IMR-90 (cell line): ENCODE measurements at regions not wholly inside any gene's neighbourhood (a gene's known extent, or its start where the extent isn't known, plus 50 kb on each side); places are given as distances from the start of the nearest gene placed in this dataset.

Experiments
- ATAC-seq: fragments of 200-7000 bp; cut with Tn5 transposase; 2 replicates; pipeline ENCODE4 v1.9.1; 2020; ENCODE audit warnings: low read depth, mild to moderate bottlenecking, moderate library complexity
- BruUV-seq: library from RNA; stranded (reverse); fragments of 400-500 nt; replicated peaks from 2 replicates; lab custom pipeline; 2021; lab: Mats Ljungman, UMichigan
- CTCF ChIA-PET: fragments of 300-600 bp; formaldehyde crosslinking; extraction: SDS; loops from one replicate; lab custom pipeline; 2021; ENCODE audit warnings: antibody characterized with exemption; lab: Yijun Ruan, JAX
- POLR2A ChIA-PET: fragments of 300-600 bp; sonication (Branson Sonifier 250); formaldehyde crosslinking; loops from one replicate; lab custom pipeline; 2022; ENCODE audit warnings: antibody characterized with exemption; ENCODE audit not compliant: unreplicated experiment; lab: Charles Lee
- DNase-seq: peaks from one replicate; pipeline ENCODE4 v3.0.0; 2013
- H2AFZ ChIP-seq: replicated peaks from 2 replicates; pipeline ENCODE3; 2013; ENCODE audit warnings: low read length, mild to moderate bottlenecking; ENCODE audit not compliant: poor library complexity
- H2AK5ac ChIP-seq: 2 replicates; pipeline ENCODE4 v1.6.1; 2013; ENCODE audit warnings: low read depth, low read length, inconsistent platforms
- H2AK9ac ChIP-seq: replicated peaks from 2 replicates; pipeline ENCODE3; 2013; ENCODE audit warnings: mild to moderate bottlenecking, low read depth, low read length, moderate library complexity; ENCODE audit not compliant: poor library complexity
- H2BK120ac ChIP-seq: 2 replicates; pipeline ENCODE4 v1.6.1; 2013; ENCODE audit warnings: low read depth, low read length, inconsistent platforms
- H2BK15ac ChIP-seq: 3 replicates; pipeline ENCODE4 v1.6.1; 2013; ENCODE audit warnings: low read depth, low read length, inconsistent platforms
- H2BK20ac ChIP-seq: 2 replicates; pipeline ENCODE4 v1.6.1; 2013; ENCODE audit warnings: low read depth, mild to moderate bottlenecking, inconsistent platforms, low read length, moderate library complexity
- H2BK5ac ChIP-seq: 2 replicates; pipeline ENCODE4 v1.6.1; 2013; ENCODE audit warnings: mild to moderate bottlenecking, low read depth, low read length, inconsistent platforms; ENCODE audit not compliant: poor library complexity, severe bottlenecking
- H3K14ac ChIP-seq: replicated peaks from 2 replicates; pipeline ENCODE4 v1.6.1; 2013; ENCODE audit warnings: low read depth, low read length, inconsistent platforms
- H3K18ac ChIP-seq: 2 replicates; pipeline ENCODE4 v1.6.1; 2013; ENCODE audit warnings: low read depth, low read length, control low read depth
- H3K23ac ChIP-seq: 2 replicates; pipeline ENCODE4 v1.6.1; 2013; ENCODE audit warnings: low read depth, low read length, inconsistent platforms
- H3K27ac ChIP-seq: 2 replicates; pipeline ENCODE4 v1.5.1; 2013; ENCODE audit warnings: mild to moderate bottlenecking, control low read depth, low read length; ENCODE audit not compliant: insufficient read depth
- H3K27me3 ChIP-seq: 2 replicates; pipeline ENCODE4 v1.6.1; 2013; ENCODE audit warnings: low read length; ENCODE audit not compliant: control insufficient read depth, insufficient read depth
- H3K36me3 ChIP-seq: 2 replicates; pipeline ENCODE4 v1.6.1; 2013; ENCODE audit warnings: low read length, mixed read lengths; ENCODE audit not compliant: control insufficient read depth, insufficient read depth
- H3K4ac ChIP-seq: 2 replicates; pipeline ENCODE4 v1.6.1; 2013; ENCODE audit warnings: low read depth, low read length, inconsistent platforms
- H3K4me1 ChIP-seq: 2 replicates; pipeline ENCODE4 v1.6.1; 2013; ENCODE audit warnings: low read length, mixed read lengths; ENCODE audit not compliant: control insufficient read depth, insufficient read depth
- H3K4me2 ChIP-seq: 2 replicates; pipeline ENCODE4 v1.6.1; 2013; ENCODE audit warnings: low read depth, mild to moderate bottlenecking, control low read depth, low read length, moderate library complexity
- H3K4me3 ChIP-seq: 2 replicates; pipeline ENCODE4 v1.5.1; 2013; ENCODE audit warnings: low read depth, mild to moderate bottlenecking, control low read depth, low read length, moderate library complexity; ENCODE audit not compliant: insufficient read depth
- H3K56ac ChIP-seq: 2 replicates; pipeline ENCODE4 v1.6.1; 2013; ENCODE audit warnings: low read length, inconsistent platforms; ENCODE audit not compliant: insufficient read depth; ENCODE audit errors: extremely low read depth
- H3K79me1 ChIP-seq, 2 experiments: 2 replicates each; pipeline ENCODE4 v1.6.1; 2013; ENCODE audit warnings: low read length in 2 of 2, inconsistent platforms in 1 of 2, low read depth in 1 of 2
- H3K9ac ChIP-seq: 2 replicates; pipeline ENCODE4 v1.6.1; 2013; ENCODE audit warnings: low read depth, low read length, control low read depth
- H3K9me1 ChIP-seq: 2 replicates; pipeline ENCODE4 v1.6.1; 2013; ENCODE audit warnings: low read length, inconsistent platforms; ENCODE audit not compliant: insufficient read depth
- H3K9me3 ChIP-seq: 2 replicates; pipeline ENCODE4 v1.6.1; 2013; ENCODE audit warnings: low read length; ENCODE audit not compliant: control insufficient read depth, insufficient read depth
- H4K20me1 ChIP-seq: 2 replicates; pipeline ENCODE4 v1.6.1; 2013; ENCODE audit warnings: low read length, inconsistent platforms; ENCODE audit not compliant: insufficient read depth
- H4K5ac ChIP-seq: 2 replicates; pipeline ENCODE4 v1.6.1; 2013; ENCODE audit warnings: mild to moderate bottlenecking, low read depth, low read length, control low read depth
- H4K8ac ChIP-seq, 2 experiments: 2 replicates each; pipeline ENCODE4 v1.6.1; 2013; ENCODE audit warnings: low read depth in 2 of 2, low read length in 2 of 2, control low read depth in 1 of 2, inconsistent platforms in 1 of 2
- H4K91ac ChIP-seq: 2 replicates; pipeline ENCODE4 v1.6.1; 2013; ENCODE audit warnings: low read depth, low read length, inconsistent platforms; ENCODE audit not compliant: insufficient read depth
- BHLHE40 ChIP-seq: fragments of 150-350 bp; IDR thresholded peaks from 2 replicates; pipeline ENCODE4 v1.6.1; 2016; ENCODE audit warnings: mild to moderate bottlenecking, low read depth, low read length
- CEBPB ChIP-seq: IDR thresholded peaks from 2 replicates; pipeline ENCODE4 v1.6.1; 2012; ENCODE audit warnings: low read depth, low read length, improper control_type of control experiment
- CHD1 ChIP-seq: IDR thresholded peaks from 2 replicates; pipeline ENCODE4 v1.6.1; 2012; ENCODE audit warnings: low read depth, low read length, improper control_type of control experiment
- FOS ChIP-seq: fragments of 150-350 bp; IDR thresholded peaks from 2 replicates; pipeline ENCODE4 v1.6.1; 2016; ENCODE audit warnings: low read depth, low read length
- MAFK ChIP-seq: IDR thresholded peaks from 2 replicates; pipeline ENCODE4 v1.6.1; 2012; ENCODE audit warnings: low read depth, low read length, improper control_type of control experiment
- MAZ ChIP-seq: IDR thresholded peaks from 2 replicates; pipeline ENCODE4 v1.6.1; 2012; ENCODE audit warnings: low read depth, mild to moderate bottlenecking, low read length, improper control_type of control experiment, moderate library complexity, borderline replicate concordance
- MXI1 ChIP-seq: IDR thresholded peaks from 2 replicates; pipeline ENCODE4 v1.6.1; 2012; ENCODE audit warnings: low read depth, mild to moderate bottlenecking, low read length, moderate library complexity, borderline replicate concordance
- NFE2L2 ChIP-seq: fragments of 150-350 bp; IDR thresholded peaks from 2 replicates; pipeline ENCODE4 v1.6.1; 2016; ENCODE audit warnings: low read depth, mild to moderate bottlenecking, low read length
- POLR2A ChIP-seq: IDR thresholded peaks from 2 replicates; pipeline ENCODE4 v1.6.1; 2012; ENCODE audit warnings: mild to moderate bottlenecking, low read depth, low read length
- RAD21 ChIP-seq: IDR thresholded peaks from 2 replicates; pipeline ENCODE4 v1.6.1; 2012; ENCODE audit warnings: low read length, improper control_type of control experiment
- RCOR1 ChIP-seq: IDR thresholded peaks from 2 replicates; pipeline ENCODE4 v1.6.1; 2012; ENCODE audit warnings: mild to moderate bottlenecking, low read length, improper control_type of control experiment; ENCODE audit not compliant: insufficient replicate concordance
- RFX5 ChIP-seq: IDR thresholded peaks from 2 replicates; pipeline ENCODE4 v1.8.0; 2012; ENCODE audit warnings: low read depth, mild to moderate bottlenecking, low read length, moderate library complexity
- SMC3 ChIP-seq: fragments of 150-350 bp; IDR thresholded peaks from 2 replicates; pipeline ENCODE4 v1.6.1; 2016; ENCODE audit warnings: low read depth, mild to moderate bottlenecking, antibody characterized with exemption, low read length, moderate library complexity
- WGBS, 2 experiments: methylation state at CpG; one replicate each; pipeline versions ENCODE4 v1.1.5 to v1.1.7; 2013; ENCODE audit warnings: missing lambda C conversion rate in 2 of 2; ENCODE audit not compliant: insufficient read length in 1 of 2; ENCODE audit errors: extremely low coverage in 2 of 2; 5-methylcytosine and 5-hydroxymethylcytosine counted together
- dilution Hi-C: fragments of 300-500 bp; cut with HindIII; formaldehyde crosslinking; loops from one replicate; pipeline ENCODE4 v1.14.3; 2018; ENCODE audit warnings: low sequenced_read_pairs; ENCODE audit not compliant: unreplicated experiment
- in situ Hi-C: fragments of 300-500 bp; cut with MboI; formaldehyde crosslinking; loops from 3 replicates; pipeline ENCODE4 v1.14.3; 2019; ENCODE audit warnings: low sequenced_read_pairs, inconsistent platforms, mixed read lengths
- intact Hi-C: fragments of 100-400 bp; cut with micrococcal nuclease; formaldehyde crosslinking; loops from 2 replicates; pipeline ENCODE4 v1.10.0; 2022
- TF ChIP-seq, protein P1 (sequence below): fragments of 150-350 bp; IDR thresholded peaks from 2 replicates; pipeline ENCODE4 v1.6.1; 2016; ENCODE audit warnings: low read depth, mild to moderate bottlenecking, low read length, moderate library complexity, borderline replicate concordance
- TF ChIP-seq, protein P2 (sequence below): conservative IDR thresholded peaks from 2 replicates; pipeline ENCODE4 v1.5.1; 2012; ENCODE audit warnings: mild to moderate bottlenecking, low read depth, low read length, improper control_type of control experiment
- TF ChIP-seq, protein P3 (sequence below): fragments of 150-350 bp; IDR thresholded peaks from 2 replicates; pipeline ENCODE4 v1.6.1; 2017; ENCODE audit warnings: mild to moderate bottlenecking, antibody characterized with exemption, low read length, low read depth

DNA sequence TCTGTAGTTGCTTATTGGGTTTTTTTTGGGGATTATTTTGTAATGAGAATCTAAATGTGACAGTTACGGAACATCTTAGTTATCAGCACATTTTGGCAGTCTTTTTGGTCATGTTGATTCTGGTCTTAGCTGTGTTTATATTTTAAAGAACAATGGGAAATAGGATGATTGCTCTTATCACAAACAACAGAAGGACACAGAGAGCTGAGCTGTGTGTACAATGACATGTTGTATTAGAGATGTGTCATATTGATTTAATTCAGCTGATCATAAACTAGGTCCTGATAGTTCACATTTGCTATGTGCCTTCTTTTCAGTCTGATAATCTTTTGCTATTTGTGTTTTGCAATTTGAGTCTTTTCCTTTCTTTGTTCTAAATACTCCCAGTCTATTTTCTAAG, 781.7 kb downstream of the TRHDE start:
- Histone ChIP-seq H4K91ac (no peak overlapping the region), H2BK120ac (no peak overlapping the region)

More for the DNA sequence above, 781.7 kb downstream of the TRHDE start:
- H3K14ac ChIP-seq: no peak overlapping the region
- no peaks in the 10 kb centered on the region for H3K4me1 ChIP-seq
- no peaks in the 10 kb centered on the region for H4K20me1 ChIP-seq
- no TSS peak for BruUV-seq
- no peak overlapping the region for H2BK20ac ChIP-seq
- no peak overlapping the region for H3K9ac ChIP-seq
- peaks cover 8% of the 10 kb centered on the region for H3K9me3 ChIP-seq
- no peak overlapping the region for H2AFZ ChIP-seq
- no peak overlapping the region for H3K27ac ChIP-seq
- DNase-seq: no peak
- no peak overlapping the region for H3K4me3 ChIP-seq
- no peak overlapping the region for H3K56ac ChIP-seq
- H3K4me2 ChIP-seq: no peak overlapping the region
- no peak overlapping the region for H2AK9ac ChIP-seq
- no peaks in the 10 kb centered on the region for H3K9me1 ChIP-seq
- dilution Hi-C loops (no loop called here), in situ Hi-C loops (no loop called here), intact Hi-C loops (no loop called here)
- no peak overlapping the region for H2AK5ac ChIP-seq
- no peak overlapping the region for H2BK15ac ChIP-seq
- H3K36me3 ChIP-seq: no peaks in the 10 kb centered on the region
- H4K5ac ChIP-seq: no peak overlapping the region
- no peaks in the 10 kb centered on the region for H3K27me3 ChIP-seq
- TF ChIP-seq CEBPB (no peak), RAD21 (no peak), MAZ (no peak), FOS (no peak), SMC3 (no peak), MAFK (no peak), RCOR1 (no peak), MXI1 (no peak), RFX5 (no peak), BHLHE40 (no peak), NFE2L2 (no peak), CHD1 (no peak), POLR2A (no peak)
- TF ChIP-seq, protein P1, sequence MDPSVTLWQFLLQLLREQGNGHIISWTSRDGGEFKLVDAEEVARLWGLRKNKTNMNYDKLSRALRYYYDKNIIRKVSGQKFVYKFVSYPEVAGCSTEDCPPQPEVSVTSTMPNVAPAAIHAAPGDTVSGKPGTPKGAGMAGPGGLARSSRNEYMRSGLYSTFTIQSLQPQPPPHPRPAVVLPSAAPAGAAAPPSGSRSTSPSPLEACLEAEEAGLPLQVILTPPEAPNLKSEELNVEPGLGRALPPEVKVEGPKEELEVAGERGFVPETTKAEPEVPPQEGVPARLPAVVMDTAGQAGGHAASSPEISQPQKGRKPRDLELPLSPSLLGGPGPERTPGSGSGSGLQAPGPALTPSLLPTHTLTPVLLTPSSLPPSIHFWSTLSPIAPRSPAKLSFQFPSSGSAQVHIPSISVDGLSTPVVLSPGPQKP: no peak
- TF ChIP-seq, protein P2, sequence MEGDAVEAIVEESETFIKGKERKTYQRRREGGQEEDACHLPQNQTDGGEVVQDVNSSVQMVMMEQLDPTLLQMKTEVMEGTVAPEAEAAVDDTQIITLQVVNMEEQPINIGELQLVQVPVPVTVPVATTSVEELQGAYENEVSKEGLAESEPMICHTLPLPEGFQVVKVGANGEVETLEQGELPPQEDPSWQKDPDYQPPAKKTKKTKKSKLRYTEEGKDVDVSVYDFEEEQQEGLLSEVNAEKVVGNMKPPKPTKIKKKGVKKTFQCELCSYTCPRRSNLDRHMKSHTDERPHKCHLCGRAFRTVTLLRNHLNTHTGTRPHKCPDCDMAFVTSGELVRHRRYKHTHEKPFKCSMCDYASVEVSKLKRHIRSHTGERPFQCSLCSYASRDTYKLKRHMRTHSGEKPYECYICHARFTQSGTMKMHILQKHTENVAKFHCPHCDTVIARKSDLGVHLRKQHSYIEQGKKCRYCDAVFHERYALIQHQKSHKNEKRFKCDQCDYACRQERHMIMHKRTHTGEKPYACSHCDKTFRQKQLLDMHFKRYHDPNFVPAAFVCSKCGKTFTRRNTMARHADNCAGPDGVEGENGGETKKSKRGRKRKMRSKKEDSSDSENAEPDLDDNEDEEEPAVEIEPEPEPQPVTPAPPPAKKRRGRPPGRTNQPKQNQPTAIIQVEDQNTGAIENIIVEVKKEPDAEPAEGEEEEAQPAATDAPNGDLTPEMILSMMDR: no peak
- TF ChIP-seq, protein P3, sequence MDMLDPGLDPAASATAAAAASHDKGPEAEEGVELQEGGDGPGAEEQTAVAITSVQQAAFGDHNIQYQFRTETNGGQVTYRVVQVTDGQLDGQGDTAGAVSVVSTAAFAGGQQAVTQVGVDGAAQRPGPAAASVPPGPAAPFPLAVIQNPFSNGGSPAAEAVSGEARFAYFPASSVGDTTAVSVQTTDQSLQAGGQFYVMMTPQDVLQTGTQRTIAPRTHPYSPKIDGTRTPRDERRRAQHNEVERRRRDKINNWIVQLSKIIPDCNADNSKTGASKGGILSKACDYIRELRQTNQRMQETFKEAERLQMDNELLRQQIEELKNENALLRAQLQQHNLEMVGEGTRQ: no peak
- WGBS, 2 experiments: no CpG with 5 or more reads among the region's 1 CpG
- ChIA-PET CTCF (no interaction called here), POLR2A (no interaction called here)
- no peak overlapping the region for H3K4ac ChIP-seq
- no peak overlapping the region for H3K18ac ChIP-seq
- no peak overlapping the region for H4K8ac ChIP-seq
- no peak overlapping the region for H2BK5ac ChIP-seq
- ATAC-seq: no peak
- no peak overlapping the region for H3K23ac ChIP-seq
- no peaks in the 10 kb centered on the region for H3K79me1 ChIP-seq
